Activated CD4-positive, alpha-beta T cell treated with anti-CD3 and anti-CD28 coated beads, Interleukin-2, amount 50 U/mL, for 48 hours (primary cell): ENCODE measurements at regions not wholly inside any gene's neighbourhood (a gene's known extent, or its start where the extent isn't known, plus 50 kb on each side); places are given as distances from the start of the nearest gene placed in this dataset.

Source experiments
- DNase-seq, 2 experiments: peaks; one replicate each; pipeline ENCODE4 v3.0.0-alpha.2; 2020

DNA sequence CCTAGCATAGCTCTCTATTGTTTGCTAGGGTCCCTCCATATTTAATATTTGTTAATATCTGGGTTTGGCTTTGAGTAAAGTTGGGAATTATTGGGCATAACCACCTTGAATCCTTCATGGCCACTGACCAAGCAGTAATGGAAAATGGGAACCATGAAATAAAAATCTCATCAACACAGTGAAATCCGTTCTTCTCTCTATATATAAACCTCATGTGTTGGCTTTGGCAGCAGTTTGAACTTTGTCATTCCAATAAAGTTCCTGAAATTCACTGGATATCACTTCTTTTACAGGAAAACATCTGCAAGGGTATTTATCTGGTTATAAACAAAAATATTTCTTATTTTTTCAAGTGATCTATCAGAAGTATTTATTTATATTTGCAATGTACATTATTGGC lies 93.0 kb upstream of the MPDZ start:
- DNase-seq, result no peak

DNA sequence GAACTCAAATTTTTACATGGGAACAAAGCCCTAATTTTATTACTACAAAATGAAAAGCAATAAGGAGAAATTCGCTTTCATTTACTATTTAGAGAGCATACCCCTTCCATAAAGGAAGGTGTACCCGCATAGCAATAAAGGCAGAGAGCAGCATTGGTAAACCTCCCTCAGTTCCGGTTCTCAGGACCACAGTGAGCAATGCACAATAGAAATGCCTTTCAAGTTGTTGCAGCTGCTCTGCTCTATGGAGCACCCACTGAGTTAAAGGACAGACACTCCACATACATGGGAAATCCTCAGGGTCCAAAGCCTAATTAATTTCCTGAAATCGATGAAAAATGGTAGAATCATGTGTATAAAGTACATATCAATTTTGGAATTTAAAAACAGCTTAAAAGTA lies 89.9 kb upstream of the MPDZ start:
- DNase-seq, result no peak

DNA sequence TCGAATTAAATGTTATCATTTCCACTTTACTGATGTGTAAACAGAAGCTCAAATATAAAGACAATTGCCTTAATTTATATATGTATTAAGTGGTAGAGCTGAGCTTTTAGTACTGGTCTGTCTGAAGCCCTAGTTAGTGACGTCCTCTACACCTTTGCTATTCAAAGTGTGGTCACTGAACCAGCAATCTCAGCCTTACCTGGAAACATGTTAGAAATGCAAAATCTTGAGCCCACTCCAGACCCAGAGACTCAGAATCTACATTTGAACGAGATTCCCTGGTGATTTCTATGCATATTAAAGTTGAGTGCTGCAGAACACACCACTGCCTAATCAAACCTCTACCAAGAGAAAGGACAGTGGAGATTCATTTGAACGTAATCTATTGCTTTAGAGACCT lies 88.3 kb upstream of the MPDZ start:
- no peak for DNase-seq

DNA sequence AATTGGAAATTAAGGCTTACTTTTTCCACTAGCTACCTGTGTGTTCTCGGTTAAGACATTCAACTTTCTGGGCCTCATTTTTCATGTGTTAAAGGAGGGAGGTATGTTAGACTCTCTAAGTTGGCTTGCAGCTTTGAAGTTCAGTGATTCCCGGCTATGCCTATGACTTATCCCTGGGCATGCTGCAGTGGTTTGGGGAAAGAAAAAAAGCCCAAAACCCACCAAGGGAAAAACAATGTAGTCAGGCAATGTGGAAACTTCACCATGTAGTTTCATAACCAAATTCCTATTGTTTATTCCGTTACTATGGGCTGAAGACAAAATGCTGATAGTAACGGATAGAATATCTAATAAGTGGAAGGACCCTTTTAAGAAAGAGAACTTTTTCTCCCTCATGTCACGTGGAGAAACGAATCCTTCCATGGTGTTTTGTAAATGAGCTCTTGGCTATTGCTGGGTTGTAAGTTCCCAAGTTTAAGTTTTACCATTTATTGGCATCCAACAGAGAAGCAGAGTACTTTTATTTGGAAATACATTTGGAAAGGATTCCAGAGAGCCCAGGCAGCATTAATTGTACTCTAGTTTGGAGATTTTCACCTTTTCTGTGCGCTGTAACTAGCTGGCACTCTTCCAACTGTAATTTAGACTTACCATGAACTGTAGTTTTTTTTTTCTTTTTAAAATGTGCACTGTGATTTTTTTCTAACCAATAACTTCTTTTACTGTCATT lies 84.9 kb upstream of the MPDZ start:
- no peak for DNase-seq

DNA sequence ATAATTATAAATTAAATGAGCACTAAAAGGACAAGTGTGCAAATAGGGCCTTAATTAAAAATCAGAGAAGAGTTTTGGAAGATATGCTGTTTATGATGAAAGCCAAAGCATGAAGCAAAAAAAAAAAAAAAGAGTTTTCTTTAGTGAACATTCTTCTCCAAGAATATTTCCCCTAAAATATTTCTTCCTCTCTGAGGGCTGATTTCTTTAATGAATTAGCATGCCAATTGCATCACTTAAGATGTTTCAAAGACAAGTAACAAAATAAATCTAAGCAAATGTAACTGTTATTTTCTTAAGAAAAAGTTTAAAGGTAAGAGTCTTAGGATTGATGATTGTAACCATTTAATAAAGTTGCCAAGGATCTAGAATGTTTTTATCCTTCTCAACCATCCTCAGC lies 81.6 kb upstream of the MPDZ start:
- DNase-seq, result no peak

DNA sequence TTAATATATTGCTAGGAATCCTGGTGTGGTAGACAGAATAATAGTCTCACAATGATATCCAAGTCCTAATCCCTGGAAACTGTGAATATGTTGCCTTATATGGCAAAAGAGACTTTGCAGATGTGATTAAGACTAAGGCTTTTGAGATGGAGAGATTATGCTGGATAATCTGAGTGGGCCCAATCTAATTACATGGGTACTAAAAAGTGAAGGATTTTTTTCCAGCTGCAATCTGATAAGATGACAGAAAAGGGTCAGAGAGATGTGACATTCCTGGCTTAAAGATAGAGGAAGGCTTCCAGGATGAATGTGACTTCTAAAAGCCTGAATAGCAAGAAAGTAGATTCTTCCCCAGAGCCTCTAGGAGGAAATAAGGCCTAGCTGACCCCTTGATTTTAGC lies 80.7 kb upstream of the MPDZ start:
- DNase-seq, result no peak

DNA sequence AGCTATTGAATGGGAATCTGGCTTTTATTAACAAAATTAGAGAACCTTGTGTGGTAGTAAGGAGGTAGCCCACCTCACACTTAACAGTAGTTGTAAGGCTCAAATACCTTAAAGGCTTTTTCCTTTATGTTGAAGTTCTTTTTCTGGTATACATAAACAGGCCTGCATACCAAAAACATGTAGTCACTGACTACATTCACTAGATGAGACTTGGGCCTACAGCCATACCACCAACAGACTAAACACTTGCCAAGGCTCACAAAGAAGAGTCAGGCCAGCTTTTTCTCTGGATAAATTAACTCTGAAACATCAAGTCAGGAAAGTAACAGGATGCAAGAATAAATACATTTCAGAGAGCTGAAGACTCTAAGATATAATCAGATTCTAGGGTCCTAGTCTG lies 78.6 kb upstream of the MPDZ start:
- no peak for DNase-seq

DNA sequence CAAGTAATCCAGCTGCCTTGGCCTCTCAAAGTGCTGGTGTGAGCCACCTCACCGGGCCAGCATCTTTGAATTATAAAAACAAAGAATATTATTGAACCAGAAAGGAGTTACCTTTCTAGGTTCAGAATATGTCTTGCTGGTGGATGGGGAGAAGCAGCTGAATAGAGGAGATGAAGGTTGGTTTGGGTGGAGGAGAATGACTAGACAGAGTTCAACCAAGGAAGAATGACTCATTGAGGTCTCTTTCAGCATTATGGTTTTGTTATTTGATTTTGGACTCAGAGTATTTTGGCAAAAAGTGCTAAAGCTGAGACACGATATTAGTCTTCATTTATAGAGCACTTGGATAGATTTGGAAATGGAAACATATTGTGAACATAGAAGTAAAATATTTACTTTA lies 75.2 kb upstream of the MPDZ start:
- DNase-seq, result no peak

DNA sequence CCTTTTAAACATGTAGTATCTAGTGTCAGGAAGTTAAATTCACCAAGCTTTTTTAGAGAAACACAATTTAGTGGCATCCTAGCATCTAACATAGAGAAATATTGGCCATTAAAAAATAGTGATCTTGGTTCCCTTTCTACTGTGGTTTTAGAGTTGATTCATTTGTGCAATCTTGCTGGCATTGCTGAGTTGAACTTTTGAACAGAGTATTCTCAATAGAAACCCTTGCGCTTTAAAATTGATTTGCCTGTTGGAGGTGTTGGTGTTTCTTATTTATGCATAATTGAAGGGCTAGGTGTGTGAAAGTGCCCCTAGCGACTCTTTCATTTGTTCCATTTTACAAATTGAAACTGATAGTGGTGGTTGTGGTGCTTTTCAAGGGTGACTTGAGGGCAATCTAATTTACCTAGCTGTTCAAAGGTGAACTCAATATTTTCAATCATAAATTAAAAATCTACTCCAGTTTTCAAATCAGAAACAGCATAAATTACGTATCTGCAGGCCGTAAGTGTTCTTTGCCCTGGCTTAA lies 73.0 kb upstream of the MPDZ start:
- no peak for DNase-seq

DNA sequence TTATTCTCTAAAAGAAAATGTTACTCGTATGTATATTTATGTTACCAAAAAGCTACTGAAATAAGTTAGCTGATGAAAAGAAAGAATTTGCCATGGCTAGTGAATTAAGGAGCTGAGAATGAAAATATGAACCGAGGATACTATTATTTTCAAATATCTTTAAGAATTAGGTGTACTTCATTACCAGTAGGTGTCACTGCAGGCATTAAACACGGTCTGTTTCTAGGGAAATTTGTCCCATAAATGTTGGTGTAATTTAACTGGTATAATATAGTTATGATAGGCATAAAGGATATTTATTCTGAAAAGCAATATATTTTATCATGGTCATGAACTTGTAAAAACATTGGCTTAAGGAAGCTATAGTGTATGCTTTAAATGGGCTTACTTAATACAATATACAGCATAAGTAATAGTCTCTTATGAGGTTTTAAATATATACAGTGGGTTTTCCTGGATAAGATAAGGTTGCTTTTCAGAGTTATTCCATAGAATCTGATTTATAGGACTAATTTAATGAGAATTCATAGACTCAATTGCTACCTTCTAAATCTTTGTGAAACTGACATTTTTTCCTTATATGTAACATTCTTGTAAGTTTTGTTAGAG lies 72.4 kb upstream of the MPDZ start:
- no peak for DNase-seq

DNA sequence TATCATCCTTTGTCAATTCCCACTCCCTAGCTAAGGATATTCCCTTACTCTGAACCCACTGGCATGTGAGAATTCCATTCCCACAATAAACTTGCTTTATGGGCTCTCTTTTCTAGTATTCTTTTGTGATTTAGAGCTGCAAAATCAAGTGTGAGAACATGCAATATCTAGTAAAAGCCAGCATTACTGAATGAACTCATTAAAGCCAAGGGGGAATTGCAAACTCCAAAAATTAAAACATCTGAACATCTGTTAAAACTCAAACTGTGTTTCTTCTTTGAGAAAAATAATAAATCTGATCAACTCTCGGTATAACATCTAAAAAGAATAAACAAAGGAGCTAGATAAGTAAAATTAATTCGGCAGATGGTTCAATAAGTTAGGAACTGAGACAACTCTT lies 53.1 kb upstream of the MPDZ start:
- no peak for DNase-seq

DNA sequence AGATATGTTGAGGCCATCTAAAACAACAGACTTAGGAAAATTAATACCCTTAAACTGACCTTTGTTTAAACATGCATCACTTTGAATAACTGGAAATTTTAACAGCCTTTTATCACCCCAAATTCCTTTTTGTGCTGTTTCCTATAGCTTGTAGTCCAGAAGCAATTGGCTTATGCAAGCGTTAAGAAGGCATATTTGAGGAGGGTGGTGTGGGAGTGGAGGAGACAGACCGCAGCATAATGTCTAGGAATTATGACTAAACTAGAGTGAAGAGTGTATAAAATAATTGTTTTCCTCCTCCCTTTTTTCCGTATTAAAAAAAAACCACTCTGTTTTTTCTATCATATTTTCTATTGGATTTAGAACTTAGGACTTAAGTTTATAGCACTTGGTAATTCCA lies 51.8 kb upstream of the MPDZ start:
- no peak for DNase-seq

DNA sequence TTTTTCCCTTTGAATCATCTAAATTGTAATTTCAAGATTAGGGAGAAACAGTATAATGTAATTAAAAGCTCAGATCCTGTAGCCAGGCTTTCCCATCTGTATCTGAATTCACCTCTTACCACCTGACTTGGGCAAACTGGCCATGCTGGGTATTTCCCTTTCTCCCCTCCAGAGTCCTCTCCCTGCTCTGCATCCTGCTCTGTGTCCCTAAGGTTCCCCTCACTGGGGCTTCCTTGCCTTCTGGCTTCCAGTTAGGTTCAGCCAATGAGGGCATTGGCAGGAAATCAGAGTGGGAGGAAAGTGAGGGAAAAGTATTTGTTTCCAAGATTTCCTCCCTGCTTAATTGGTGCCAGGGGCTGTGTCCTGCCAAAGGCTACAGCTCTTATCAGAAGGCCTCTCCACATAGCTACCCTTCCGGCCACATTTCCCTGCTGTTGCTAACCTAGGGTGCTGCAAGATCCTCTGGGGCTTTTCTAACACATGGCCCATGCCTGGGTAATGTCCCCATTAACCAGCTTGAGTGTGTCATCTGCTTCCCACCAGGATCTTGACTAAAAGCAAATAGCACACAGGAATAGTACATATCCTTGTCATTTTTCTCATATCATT lies 51.0 kb upstream of the MPDZ start:
- DNase-seq, result no peak
